IMR-90 (cell line): ENCODE measurements at regions not wholly inside any gene's neighbourhood (a gene's known extent, or its start where the extent isn't known, plus 50 kb on each side); places are given as distances from the start of the nearest gene placed in this dataset.

Experiments
- ATAC-seq: fragments of 200-7000 bp; cut with Tn5 transposase; 2 replicates; pipeline ENCODE4 v1.9.1; 2020; ENCODE audit warnings: low read depth, mild to moderate bottlenecking, moderate library complexity
- BruUV-seq: library from RNA; stranded (reverse); fragments of 400-500 nt; replicated peaks from 2 replicates; lab custom pipeline; 2021; lab: Mats Ljungman, UMichigan
- CTCF ChIA-PET: fragments of 300-600 bp; formaldehyde crosslinking; extraction: SDS; loops from one replicate; lab custom pipeline; 2021; ENCODE audit warnings: antibody characterized with exemption; lab: Yijun Ruan, JAX
- POLR2A ChIA-PET: fragments of 300-600 bp; sonication (Branson Sonifier 250); formaldehyde crosslinking; loops from one replicate; lab custom pipeline; 2022; ENCODE audit warnings: antibody characterized with exemption; ENCODE audit not compliant: unreplicated experiment; lab: Charles Lee
- DNase-seq: peaks from one replicate; pipeline ENCODE4 v3.0.0; 2013
- H2AFZ ChIP-seq: replicated peaks from 2 replicates; pipeline ENCODE3; 2013; ENCODE audit warnings: low read length, mild to moderate bottlenecking; ENCODE audit not compliant: poor library complexity
- H2AK5ac ChIP-seq: 2 replicates; pipeline ENCODE4 v1.6.1; 2013; ENCODE audit warnings: low read depth, low read length, inconsistent platforms
- H2AK9ac ChIP-seq: replicated peaks from 2 replicates; pipeline ENCODE3; 2013; ENCODE audit warnings: mild to moderate bottlenecking, low read depth, low read length, moderate library complexity; ENCODE audit not compliant: poor library complexity
- H2BK120ac ChIP-seq: 2 replicates; pipeline ENCODE4 v1.6.1; 2013; ENCODE audit warnings: low read depth, low read length, inconsistent platforms
- H2BK15ac ChIP-seq: 3 replicates; pipeline ENCODE4 v1.6.1; 2013; ENCODE audit warnings: low read depth, low read length, inconsistent platforms
- H2BK20ac ChIP-seq: 2 replicates; pipeline ENCODE4 v1.6.1; 2013; ENCODE audit warnings: low read depth, mild to moderate bottlenecking, inconsistent platforms, low read length, moderate library complexity
- H2BK5ac ChIP-seq: 2 replicates; pipeline ENCODE4 v1.6.1; 2013; ENCODE audit warnings: mild to moderate bottlenecking, low read depth, low read length, inconsistent platforms; ENCODE audit not compliant: poor library complexity, severe bottlenecking
- H3K14ac ChIP-seq: replicated peaks from 2 replicates; pipeline ENCODE4 v1.6.1; 2013; ENCODE audit warnings: low read depth, low read length, inconsistent platforms
- H3K18ac ChIP-seq: 2 replicates; pipeline ENCODE4 v1.6.1; 2013; ENCODE audit warnings: low read depth, low read length, control low read depth
- H3K23ac ChIP-seq: 2 replicates; pipeline ENCODE4 v1.6.1; 2013; ENCODE audit warnings: low read depth, low read length, inconsistent platforms
- H3K27ac ChIP-seq: 2 replicates; pipeline ENCODE4 v1.5.1; 2013; ENCODE audit warnings: mild to moderate bottlenecking, control low read depth, low read length; ENCODE audit not compliant: insufficient read depth
- H3K27me3 ChIP-seq: 2 replicates; pipeline ENCODE4 v1.6.1; 2013; ENCODE audit warnings: low read length; ENCODE audit not compliant: control insufficient read depth, insufficient read depth
- H3K36me3 ChIP-seq: 2 replicates; pipeline ENCODE4 v1.6.1; 2013; ENCODE audit warnings: low read length, mixed read lengths; ENCODE audit not compliant: control insufficient read depth, insufficient read depth
- H3K4ac ChIP-seq: 2 replicates; pipeline ENCODE4 v1.6.1; 2013; ENCODE audit warnings: low read depth, low read length, inconsistent platforms
- H3K4me1 ChIP-seq: 2 replicates; pipeline ENCODE4 v1.6.1; 2013; ENCODE audit warnings: low read length, mixed read lengths; ENCODE audit not compliant: control insufficient read depth, insufficient read depth
- H3K4me2 ChIP-seq: 2 replicates; pipeline ENCODE4 v1.6.1; 2013; ENCODE audit warnings: low read depth, mild to moderate bottlenecking, control low read depth, low read length, moderate library complexity
- H3K4me3 ChIP-seq: 2 replicates; pipeline ENCODE4 v1.5.1; 2013; ENCODE audit warnings: low read depth, mild to moderate bottlenecking, control low read depth, low read length, moderate library complexity; ENCODE audit not compliant: insufficient read depth
- H3K56ac ChIP-seq: 2 replicates; pipeline ENCODE4 v1.6.1; 2013; ENCODE audit warnings: low read length, inconsistent platforms; ENCODE audit not compliant: insufficient read depth; ENCODE audit errors: extremely low read depth
- H3K79me1 ChIP-seq, 2 experiments: 2 replicates each; pipeline ENCODE4 v1.6.1; 2013; ENCODE audit warnings: low read length in 2 of 2, inconsistent platforms in 1 of 2, low read depth in 1 of 2
- H3K9ac ChIP-seq: 2 replicates; pipeline ENCODE4 v1.6.1; 2013; ENCODE audit warnings: low read depth, low read length, control low read depth
- H3K9me1 ChIP-seq: 2 replicates; pipeline ENCODE4 v1.6.1; 2013; ENCODE audit warnings: low read length, inconsistent platforms; ENCODE audit not compliant: insufficient read depth
- H3K9me3 ChIP-seq: 2 replicates; pipeline ENCODE4 v1.6.1; 2013; ENCODE audit warnings: low read length; ENCODE audit not compliant: control insufficient read depth, insufficient read depth
- H4K20me1 ChIP-seq: 2 replicates; pipeline ENCODE4 v1.6.1; 2013; ENCODE audit warnings: low read length, inconsistent platforms; ENCODE audit not compliant: insufficient read depth
- H4K5ac ChIP-seq: 2 replicates; pipeline ENCODE4 v1.6.1; 2013; ENCODE audit warnings: mild to moderate bottlenecking, low read depth, low read length, control low read depth
- H4K8ac ChIP-seq, 2 experiments: 2 replicates each; pipeline ENCODE4 v1.6.1; 2013; ENCODE audit warnings: low read depth in 2 of 2, low read length in 2 of 2, control low read depth in 1 of 2, inconsistent platforms in 1 of 2
- H4K91ac ChIP-seq: 2 replicates; pipeline ENCODE4 v1.6.1; 2013; ENCODE audit warnings: low read depth, low read length, inconsistent platforms; ENCODE audit not compliant: insufficient read depth
- BHLHE40 ChIP-seq: fragments of 150-350 bp; IDR thresholded peaks from 2 replicates; pipeline ENCODE4 v1.6.1; 2016; ENCODE audit warnings: mild to moderate bottlenecking, low read depth, low read length
- CEBPB ChIP-seq: IDR thresholded peaks from 2 replicates; pipeline ENCODE4 v1.6.1; 2012; ENCODE audit warnings: low read depth, low read length, improper control_type of control experiment
- FOS ChIP-seq: fragments of 150-350 bp; IDR thresholded peaks from 2 replicates; pipeline ENCODE4 v1.6.1; 2016; ENCODE audit warnings: low read depth, low read length
- MAFK ChIP-seq: IDR thresholded peaks from 2 replicates; pipeline ENCODE4 v1.6.1; 2012; ENCODE audit warnings: low read depth, low read length, improper control_type of control experiment
- MXI1 ChIP-seq: IDR thresholded peaks from 2 replicates; pipeline ENCODE4 v1.6.1; 2012; ENCODE audit warnings: low read depth, mild to moderate bottlenecking, low read length, moderate library complexity, borderline replicate concordance
- NFE2L2 ChIP-seq: fragments of 150-350 bp; IDR thresholded peaks from 2 replicates; pipeline ENCODE4 v1.6.1; 2016; ENCODE audit warnings: low read depth, mild to moderate bottlenecking, low read length
- POLR2A ChIP-seq: IDR thresholded peaks from 2 replicates; pipeline ENCODE4 v1.6.1; 2012; ENCODE audit warnings: mild to moderate bottlenecking, low read depth, low read length
- RFX5 ChIP-seq: IDR thresholded peaks from 2 replicates; pipeline ENCODE4 v1.8.0; 2012; ENCODE audit warnings: low read depth, mild to moderate bottlenecking, low read length, moderate library complexity
- SMC3 ChIP-seq: fragments of 150-350 bp; IDR thresholded peaks from 2 replicates; pipeline ENCODE4 v1.6.1; 2016; ENCODE audit warnings: low read depth, mild to moderate bottlenecking, antibody characterized with exemption, low read length, moderate library complexity
- WGBS, 2 experiments: methylation state at CpG; one replicate each; pipeline versions ENCODE4 v1.1.5 to v1.1.7; 2013; ENCODE audit warnings: missing lambda C conversion rate in 2 of 2; ENCODE audit not compliant: insufficient read length in 1 of 2; ENCODE audit errors: extremely low coverage in 2 of 2; 5-methylcytosine and 5-hydroxymethylcytosine counted together
- dilution Hi-C: fragments of 300-500 bp; cut with HindIII; formaldehyde crosslinking; loops from one replicate; pipeline ENCODE4 v1.14.3; 2018; ENCODE audit warnings: low sequenced_read_pairs; ENCODE audit not compliant: unreplicated experiment
- in situ Hi-C: fragments of 300-500 bp; cut with MboI; formaldehyde crosslinking; loops from 3 replicates; pipeline ENCODE4 v1.14.3; 2019; ENCODE audit warnings: low sequenced_read_pairs, inconsistent platforms, mixed read lengths
- intact Hi-C: fragments of 100-400 bp; cut with micrococcal nuclease; formaldehyde crosslinking; loops from 2 replicates; pipeline ENCODE4 v1.10.0; 2022
- TF ChIP-seq, protein P1 (sequence below): fragments of 150-350 bp; IDR thresholded peaks from 2 replicates; pipeline ENCODE4 v1.6.1; 2016; ENCODE audit warnings: low read depth, mild to moderate bottlenecking, low read length, moderate library complexity, borderline replicate concordance
- TF ChIP-seq, protein P2 (sequence below): conservative IDR thresholded peaks from 2 replicates; pipeline ENCODE4 v1.5.1; 2012; ENCODE audit warnings: mild to moderate bottlenecking, low read depth, low read length, improper control_type of control experiment

DNA sequence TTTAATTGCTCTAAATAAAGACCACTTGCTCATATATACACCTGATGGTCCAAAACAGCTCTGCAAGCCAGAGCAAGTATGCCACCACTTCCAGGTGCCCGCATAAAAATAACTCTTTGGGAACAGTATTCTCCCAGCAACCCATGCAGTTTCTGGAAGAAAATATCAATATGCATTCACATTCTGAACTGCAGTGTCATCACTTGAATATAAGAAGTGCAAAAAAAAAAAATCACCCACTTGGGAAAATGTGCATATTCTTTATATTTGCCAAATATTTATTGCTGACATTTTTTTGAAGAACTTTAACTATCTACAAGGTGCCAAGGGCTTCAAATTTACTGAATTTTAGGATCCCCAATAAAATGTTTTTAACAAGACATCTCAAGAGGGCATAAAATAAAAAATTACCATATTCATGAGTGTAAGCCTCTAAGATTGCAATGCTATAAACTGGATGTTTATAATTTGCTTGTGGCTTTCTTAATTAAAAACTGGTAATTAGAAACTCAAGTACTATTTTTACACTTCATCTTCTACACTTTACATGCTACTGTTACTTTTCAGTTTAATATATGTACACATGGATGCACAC is 360.6 kb upstream of the HNRNPA3 start:
- dilution Hi-C loops (no loop called here), intact Hi-C loops (loop anchor here (10.0 kb wide), 1 partner anchor 803 kb away; no protein-coding TSS in a partner anchor), in situ Hi-C loops (no loop called here)
- no peak overlapping the region for H2BK120ac ChIP-seq
- ATAC-seq (no peak), DNase-seq (no peak)
- no peak overlapping the region for H3K56ac ChIP-seq
- TF ChIP-seq, protein P1, sequence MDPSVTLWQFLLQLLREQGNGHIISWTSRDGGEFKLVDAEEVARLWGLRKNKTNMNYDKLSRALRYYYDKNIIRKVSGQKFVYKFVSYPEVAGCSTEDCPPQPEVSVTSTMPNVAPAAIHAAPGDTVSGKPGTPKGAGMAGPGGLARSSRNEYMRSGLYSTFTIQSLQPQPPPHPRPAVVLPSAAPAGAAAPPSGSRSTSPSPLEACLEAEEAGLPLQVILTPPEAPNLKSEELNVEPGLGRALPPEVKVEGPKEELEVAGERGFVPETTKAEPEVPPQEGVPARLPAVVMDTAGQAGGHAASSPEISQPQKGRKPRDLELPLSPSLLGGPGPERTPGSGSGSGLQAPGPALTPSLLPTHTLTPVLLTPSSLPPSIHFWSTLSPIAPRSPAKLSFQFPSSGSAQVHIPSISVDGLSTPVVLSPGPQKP = no peak
- TF ChIP-seq MAFK (no peak), NFE2L2 (no peak), RFX5 (no peak), CEBPB (no peak), POLR2A (no peak), MXI1 (no peak), FOS (no peak), BHLHE40 (no peak), SMC3 (no peak)
- TF ChIP-seq, protein P2, sequence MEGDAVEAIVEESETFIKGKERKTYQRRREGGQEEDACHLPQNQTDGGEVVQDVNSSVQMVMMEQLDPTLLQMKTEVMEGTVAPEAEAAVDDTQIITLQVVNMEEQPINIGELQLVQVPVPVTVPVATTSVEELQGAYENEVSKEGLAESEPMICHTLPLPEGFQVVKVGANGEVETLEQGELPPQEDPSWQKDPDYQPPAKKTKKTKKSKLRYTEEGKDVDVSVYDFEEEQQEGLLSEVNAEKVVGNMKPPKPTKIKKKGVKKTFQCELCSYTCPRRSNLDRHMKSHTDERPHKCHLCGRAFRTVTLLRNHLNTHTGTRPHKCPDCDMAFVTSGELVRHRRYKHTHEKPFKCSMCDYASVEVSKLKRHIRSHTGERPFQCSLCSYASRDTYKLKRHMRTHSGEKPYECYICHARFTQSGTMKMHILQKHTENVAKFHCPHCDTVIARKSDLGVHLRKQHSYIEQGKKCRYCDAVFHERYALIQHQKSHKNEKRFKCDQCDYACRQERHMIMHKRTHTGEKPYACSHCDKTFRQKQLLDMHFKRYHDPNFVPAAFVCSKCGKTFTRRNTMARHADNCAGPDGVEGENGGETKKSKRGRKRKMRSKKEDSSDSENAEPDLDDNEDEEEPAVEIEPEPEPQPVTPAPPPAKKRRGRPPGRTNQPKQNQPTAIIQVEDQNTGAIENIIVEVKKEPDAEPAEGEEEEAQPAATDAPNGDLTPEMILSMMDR = no peak
- H3K9me3 ChIP-seq = no peaks in the 10 kb centered on the region
- H3K27ac ChIP-seq = no peak overlapping the region
- no peak overlapping the region for H4K5ac ChIP-seq
- no TSS peak for BruUV-seq
- no peak overlapping the region for H3K4me2 ChIP-seq
- H3K4me3 ChIP-seq = no peak overlapping the region
- no peaks in the 10 kb centered on the region for H3K79me1 ChIP-seq
- H3K18ac ChIP-seq = no peak overlapping the region
- no peak overlapping the region for H3K4ac ChIP-seq
- no peak overlapping the region for H2BK20ac ChIP-seq
- no peaks in the 10 kb centered on the region for H3K9me1 ChIP-seq
- H3K4me1 ChIP-seq = no peaks in the 10 kb centered on the region
- no peak overlapping the region for H3K14ac ChIP-seq
- WGBS, 2 experiments = no CpG with 5 or more reads among the region's 1 CpG
- no peak overlapping the region for H2BK15ac ChIP-seq
- H4K8ac ChIP-seq = no peak overlapping the region
- H2AK5ac ChIP-seq = no peak overlapping the region
- H3K23ac ChIP-seq = no peak overlapping the region
- no peak overlapping the region for H2AK9ac ChIP-seq
- POLR2A ChIA-PET = no interaction called here
- H4K91ac ChIP-seq = no peak overlapping the region
- no peak overlapping the region for H3K9ac ChIP-seq
- CTCF ChIA-PET = interaction anchor here (0.6 kb wide), 1 partner anchor 1676 kb away, joined by 3 read pairs; no protein-coding TSS in a partner anchor
- no peaks in the 10 kb centered on the region for H4K20me1 ChIP-seq
- no peaks in the 10 kb centered on the region for H3K36me3 ChIP-seq
- no peaks in the 10 kb centered on the region for H3K27me3 ChIP-seq
- no peak overlapping the region for H2BK5ac ChIP-seq
- H2AFZ ChIP-seq = no peak overlapping the region
